K562 (cell line): ENCODE measurements at regions not wholly inside any gene's neighbourhood (a gene's known extent, or its start where the extent isn't known, plus 50 kb on each side); places are given as distances from the start of the nearest gene placed in this dataset.

ENCODE experiments used
- MLLT1 ChIP-seq, 2 experiments: fragments of 450-650 bp; IDR thresholded peaks; 2 replicates each; pipeline ENCODE4 v1.6.1; 2016
- REST ChIP-seq, 2 experiments: fragments of 450-650 bp; formaldehyde crosslinking in 1 of 2; IDR thresholded peaks; 2 replicates each; pipeline versions ENCODE4 v1.4.0 to v1.6.1; 2014 to 2020; ENCODE audit warnings: mild to moderate bottlenecking in 2 of 2, borderline replicate concordance in 1 of 2, low read depth in 1 of 2
- TAF15 ChIP-seq: fragments of 200-400 bp; formaldehyde crosslinking; IDR thresholded peaks from 2 replicates; pipeline ENCODE4 v1.6.1; 2017; ENCODE audit warnings: mild to moderate bottlenecking, low read depth, low read length, moderate library complexity
- ZNF695 ChIP-seq: fragments of 450-650 bp; formaldehyde crosslinking; IDR thresholded peaks from 2 replicates; pipeline ENCODE4 v1.4.0; 2020; ENCODE audit warnings: mild to moderate bottlenecking, moderate library complexity

DNA sequence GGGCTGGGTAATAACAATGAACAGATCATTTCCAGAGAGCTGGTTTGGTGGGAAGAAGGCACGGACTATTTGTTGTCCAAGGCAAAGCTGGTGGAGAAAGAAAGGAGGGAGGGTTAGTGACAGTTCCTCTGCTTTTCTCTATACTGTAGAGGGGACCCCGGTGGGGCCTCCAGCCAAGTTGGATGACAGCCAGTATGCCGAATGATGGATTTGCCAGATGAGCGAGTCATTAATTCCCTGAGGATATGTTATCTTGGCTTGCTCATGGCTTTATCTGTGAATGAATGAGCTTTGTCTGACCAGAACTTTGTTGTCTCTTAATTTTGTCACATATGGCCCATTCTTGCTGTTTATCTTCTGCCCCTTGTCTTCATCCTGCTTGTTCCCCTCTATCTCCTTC, 158.6 kb upstream of the GLRA1 start (continued):
- TF ChIP-seq MLLT1 (IDR thresholded peaks at IDR 0.05) = no peak
- no peak for TF ChIP-seq REST (IDR thresholded peaks at IDR 0.05; ENCODE audit: borderline replicate concordance)
- TF ChIP-seq REST (CRISPR knock-in tag; IDR thresholded peaks at IDR 0.05; ENCODE audit: low read depth) = no peak
- TF ChIP-seq ZNF695 (CRISPR knock-in tag) = no peak
- no peak for TF ChIP-seq TAF15
